ENCODE measurements at regions not wholly inside any gene's neighbourhood (a gene's known extent, or its start where the extent isn't known, plus 50 kb on each side); places are given as distances from the start of the nearest gene placed in this dataset.

DNA sequence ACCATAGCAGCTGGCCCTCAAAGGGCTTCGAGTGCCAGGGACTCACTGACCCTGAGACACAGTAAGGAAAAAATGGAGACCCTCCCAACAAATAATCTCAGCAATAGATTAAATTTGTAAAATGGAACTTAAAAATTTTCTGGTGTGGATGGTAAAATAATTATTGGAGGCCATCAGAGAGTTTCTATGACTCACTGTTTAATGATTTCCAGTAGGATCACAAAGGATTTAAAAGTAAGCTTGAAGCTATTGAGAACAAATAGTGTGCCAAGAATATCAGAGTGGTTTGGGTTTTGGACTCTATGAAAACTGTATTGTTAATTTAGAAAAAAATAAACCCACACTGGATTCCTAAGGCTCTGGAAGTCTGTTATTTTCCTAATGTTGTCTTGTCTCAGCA is 115.2 kb upstream of the AKIRIN2 start:
- no peaks in the 10 kb centered on the region for H3K4me1 ChIP-seq (ENCODE audit: control insufficient read depth in 1 of 2, insufficient read depth in 1 of 2, low read depth in 1 of 2, low read length in 1 of 2)
- H3K27ac ChIP-seq = no peak overlapping the region
- TF ChIP-seq, protein P1, sequence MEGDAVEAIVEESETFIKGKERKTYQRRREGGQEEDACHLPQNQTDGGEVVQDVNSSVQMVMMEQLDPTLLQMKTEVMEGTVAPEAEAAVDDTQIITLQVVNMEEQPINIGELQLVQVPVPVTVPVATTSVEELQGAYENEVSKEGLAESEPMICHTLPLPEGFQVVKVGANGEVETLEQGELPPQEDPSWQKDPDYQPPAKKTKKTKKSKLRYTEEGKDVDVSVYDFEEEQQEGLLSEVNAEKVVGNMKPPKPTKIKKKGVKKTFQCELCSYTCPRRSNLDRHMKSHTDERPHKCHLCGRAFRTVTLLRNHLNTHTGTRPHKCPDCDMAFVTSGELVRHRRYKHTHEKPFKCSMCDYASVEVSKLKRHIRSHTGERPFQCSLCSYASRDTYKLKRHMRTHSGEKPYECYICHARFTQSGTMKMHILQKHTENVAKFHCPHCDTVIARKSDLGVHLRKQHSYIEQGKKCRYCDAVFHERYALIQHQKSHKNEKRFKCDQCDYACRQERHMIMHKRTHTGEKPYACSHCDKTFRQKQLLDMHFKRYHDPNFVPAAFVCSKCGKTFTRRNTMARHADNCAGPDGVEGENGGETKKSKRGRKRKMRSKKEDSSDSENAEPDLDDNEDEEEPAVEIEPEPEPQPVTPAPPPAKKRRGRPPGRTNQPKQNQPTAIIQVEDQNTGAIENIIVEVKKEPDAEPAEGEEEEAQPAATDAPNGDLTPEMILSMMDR (IDR thresholded peaks at IDR 0.05) = no peak
- no peak overlapping the region for H3K4me3 ChIP-seq (ENCODE audit: low read depth in 1 of 2, low read length in 1 of 2)
- H3K36me3 ChIP-seq = no peaks in the 10 kb centered on the region
- H3K9me3 ChIP-seq = no peaks in the 10 kb centered on the region
- H3K27me3 ChIP-seq = peaks cover 21% of the 10 kb centered on the region

DNA sequence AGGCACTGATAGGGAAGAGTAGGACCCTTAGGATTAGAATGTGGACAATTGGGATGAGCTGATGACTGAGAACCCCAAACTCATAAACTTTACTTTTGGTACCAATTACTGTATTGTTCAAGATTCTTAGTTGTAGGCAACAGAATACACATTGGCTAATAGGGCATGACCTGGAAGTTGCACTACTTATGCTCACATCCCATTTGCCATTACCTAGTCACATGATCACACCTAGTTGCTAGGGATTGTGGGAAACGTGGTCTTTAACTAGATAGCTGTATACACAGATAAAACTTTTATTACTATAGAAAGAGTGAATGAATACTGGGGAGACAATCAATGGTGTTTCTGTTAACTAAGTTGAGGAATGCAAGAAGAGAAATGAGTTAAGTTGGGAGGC is 113.4 kb upstream of the AKIRIN2 start:
- TF ChIP-seq, protein P1 (IDR thresholded peaks at IDR 0.05) = no peak

DNA sequence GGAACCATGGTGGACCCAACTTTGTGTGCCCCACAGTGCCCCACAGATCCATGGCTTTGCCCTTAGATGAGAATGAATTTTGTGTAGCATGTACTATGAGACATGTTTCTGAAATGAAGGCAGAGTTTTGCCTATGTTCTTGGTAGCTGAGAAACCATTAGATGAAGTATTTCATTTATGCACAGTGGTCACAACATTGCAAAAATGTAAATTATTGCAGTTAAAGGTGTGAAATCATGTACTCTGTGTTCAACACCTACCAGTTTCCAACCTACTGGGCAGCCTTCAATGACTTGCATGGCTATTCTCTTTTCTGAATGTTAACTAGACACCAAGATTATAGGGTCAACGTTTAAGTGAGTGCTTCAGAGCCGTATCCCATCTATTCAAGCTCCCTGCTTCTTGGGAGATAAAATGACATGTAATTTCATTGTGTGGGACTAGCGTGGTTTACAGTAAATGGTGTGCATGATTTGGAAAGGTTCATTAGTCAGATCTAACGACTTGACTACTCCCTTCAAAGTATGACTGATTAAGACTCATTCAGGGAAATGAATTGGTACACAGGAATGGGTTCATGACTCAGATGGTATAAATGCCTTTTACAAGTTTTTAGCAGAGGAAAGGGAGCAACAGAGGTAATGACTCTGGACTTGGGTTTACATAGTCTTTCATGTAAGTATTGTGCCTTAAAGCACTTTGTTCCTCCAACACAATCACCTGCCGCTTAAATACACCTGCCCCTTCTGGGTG is 106.1 kb upstream of the AKIRIN2 start:
- Histone ChIP-seq H3K4me3 (ENCODE audit: low read depth in 1 of 2, low read length in 1 of 2) (no peak overlapping the region), H3K36me3 (no peaks in the 10 kb centered on the region), H3K4me1 (ENCODE audit: control insufficient read depth in 1 of 2, insufficient read depth in 1 of 2, low read depth in 1 of 2, low read length in 1 of 2) (peaks cover 0 to 4% of the 10 kb centered on the region in 2 experiments), H3K9me3 (no peaks in the 10 kb centered on the region), H3K27me3 (peaks cover 13% of the 10 kb centered on the region), H3K27ac (no peak overlapping the region)
- TF ChIP-seq, protein P1 (IDR thresholded peaks at IDR 0.05) = no peak

More for the DNA sequence above, 113.4 kb upstream of the AKIRIN2 start:
- no peaks in the 10 kb centered on the region for H3K4me1 ChIP-seq (ENCODE audit: control insufficient read depth in 1 of 2, insufficient read depth in 1 of 2, low read depth in 1 of 2, low read length in 1 of 2)
- H3K9me3 ChIP-seq = no peaks in the 10 kb centered on the region
- no peak overlapping the region for H3K27ac ChIP-seq
- H3K27me3 ChIP-seq = peaks cover 26% of the 10 kb centered on the region
- H3K4me3 ChIP-seq (ENCODE audit: low read depth in 1 of 2, low read length in 1 of 2) = no peak overlapping the region
- no peaks in the 10 kb centered on the region for H3K36me3 ChIP-seq

DNA sequence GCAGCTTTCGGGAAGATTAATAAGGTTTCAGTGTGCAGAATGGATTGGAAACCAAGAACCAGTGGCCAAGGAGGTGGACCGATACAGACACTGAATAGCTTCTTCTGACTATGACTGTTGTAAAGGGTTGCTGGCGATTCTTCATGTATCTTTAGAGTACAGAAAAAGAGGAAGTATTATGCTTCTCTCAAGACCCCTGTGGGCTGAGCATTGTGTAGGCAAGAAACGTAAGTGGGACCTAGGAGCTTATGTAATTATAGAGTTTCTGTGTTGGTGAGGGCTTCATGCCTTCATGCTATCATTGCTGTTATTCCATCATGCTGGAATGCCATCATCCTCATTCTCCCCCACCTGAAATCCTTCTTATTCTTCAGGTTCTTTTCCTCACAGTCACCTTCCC is 105.4 kb upstream of the AKIRIN2 start:
- no peak overlapping the region for H3K27ac ChIP-seq
- H3K27me3 ChIP-seq = peaks cover 7% of the 10 kb centered on the region
- H3K4me1 ChIP-seq (ENCODE audit: control insufficient read depth in 1 of 2, insufficient read depth in 1 of 2, low read depth in 1 of 2, low read length in 1 of 2) = peaks cover 0 to 4% of the 10 kb centered on the region in 2 experiments
- no peaks in the 10 kb centered on the region for H3K9me3 ChIP-seq
- H3K36me3 ChIP-seq = no peaks in the 10 kb centered on the region
- no peak overlapping the region for H3K4me3 ChIP-seq (ENCODE audit: low read depth in 1 of 2, low read length in 1 of 2)
- TF ChIP-seq, protein P1 (IDR thresholded peaks at IDR 0.05) = no peak

- Histone ChIP-seq H3K4me3 (ENCODE audit: low read depth in 1 of 2, low read length in 1 of 2) (no peak overlapping the region), H3K27ac (no peak overlapping the region), H3K27me3 (no peaks in the 10 kb centered on the region), H3K4me1 (ENCODE audit: control insufficient read depth in 1 of 2, insufficient read depth in 1 of 2, low read depth in 1 of 2, low read length in 1 of 2) (peaks cover 0 to 4% of the 10 kb centered on the region in 2 experiments), H3K36me3 (no peaks in the 10 kb centered on the region), H3K9me3 (no peaks in the 10 kb centered on the region)
- TF ChIP-seq, protein P1 (IDR thresholded peaks at IDR 0.05) = no peak
These were observed 104.6 kb upstream of the AKIRIN2 start for GRCh38 chr6:87806635-87807034.
